GM12878 (cell line): ENCODE measurements at regions not wholly inside any gene's neighbourhood (a gene's known extent, or its start where the extent isn't known, plus 50 kb on each side); places are given as distances from the start of the nearest gene placed in this dataset.

Experiments
- ATAC-seq: fragments of 200-7000 bp; cut with Tn5 transposase; 3 replicates; pipeline ENCODE4 v1.9.1; 2020; ENCODE audit warnings: mild to moderate bottlenecking, moderate library complexity
- BruUV-seq: library from RNA; stranded (reverse); fragments of 400-500 nt; replicated peaks from 2 replicates; lab custom pipeline; 2021; lab: Mats Ljungman, UMichigan
- CTCF ChIA-PET: fragments of 300-600 bp; sonication (Branson Sonifier 250); formaldehyde crosslinking; extraction: SDS; loops from one replicate; lab custom pipeline; 2021; ENCODE audit warnings: inconsistent platforms; lab: Yijun Ruan, JAX
- POLR2A ChIA-PET: fragments of 350-600 bp; formaldehyde crosslinking; extraction: SDS; loops from one replicate; lab custom pipeline; 2021; ENCODE audit warnings: inconsistent platforms; lab: Charles Lee
- RAD21 ChIA-PET: fragments of 300-600 bp; sonication (Branson Sonifier 250); formaldehyde crosslinking; loops from one replicate; lab custom pipeline; 2023; ENCODE audit warnings: antibody characterized with exemption; ENCODE audit not compliant: unreplicated experiment; lab: Charles Lee
- SMC1A ChIA-PET: fragments of 300-600 bp; sonication (Branson Sonifier 250); formaldehyde crosslinking; loops from one replicate; lab custom pipeline; 2023; ENCODE audit not compliant: unreplicated experiment, uncharacterized antibody; lab: Charles Lee
- DNase-seq: peaks from one replicate; pipeline ENCODE4 v3.0.0-alpha.2; 2011; ENCODE audit warnings: low read depth, low spot score
- FAIRE-seq: peaks from 3 replicates; lab custom pipeline; 2011; peaks lifted over from hg19 to GRCh38; lab: Jason Lieb, UNC
- H2AFZ ChIP-seq: 2 replicates; pipeline ENCODE4 v1.6.0; 2011; ENCODE audit warnings: low read depth, low read length, control low read depth; ENCODE audit not compliant: control insufficient read depth
- H3K27ac ChIP-seq: 2 replicates; pipeline ENCODE4 v1.5.1; 2011; ENCODE audit warnings: control low read depth; ENCODE audit not compliant: control insufficient read depth, insufficient read depth
- H3K27me3 ChIP-seq, 2 experiments: replicated peaks in 1 of 2; 2 replicates each; pipeline versions ENCODE4 v1.6.0 to v1.6.1; 2011; ENCODE audit warnings: low read length in 1 of 2; ENCODE audit not compliant: control insufficient read depth in 2 of 2, insufficient read depth in 2 of 2
- H3K36me3 ChIP-seq, 2 experiments: 2 replicates each; pipeline ENCODE4 v1.5.1; 2011; ENCODE audit warnings: low read length in 1 of 2; ENCODE audit not compliant: control insufficient read depth in 2 of 2, insufficient read depth in 2 of 2
- H3K4me1 ChIP-seq: 2 replicates; pipeline ENCODE4 v1.6.1; 2011; ENCODE audit warnings: mild to moderate bottlenecking, low read length, moderate library complexity, mixed read lengths; ENCODE audit not compliant: control insufficient read depth, insufficient read depth
- H3K4me2 ChIP-seq: 2 replicates; pipeline ENCODE4 v1.6.0; 2011; ENCODE audit warnings: control low read depth; ENCODE audit not compliant: control insufficient read depth, insufficient read depth
- H3K4me3 ChIP-seq: fragments of 200-600 bp; sonication (generic); 2 replicates; pipeline ENCODE4 v1.5.1; 2016
- H3K79me2 ChIP-seq: 2 replicates; pipeline ENCODE4 v1.6.0; 2011; ENCODE audit warnings: low read length; ENCODE audit not compliant: control insufficient read depth, insufficient read depth
- H3K9ac ChIP-seq: 2 replicates; pipeline ENCODE4 v1.8.0; 2011; ENCODE audit warnings: low read length, control low read depth, mixed read lengths; ENCODE audit not compliant: control insufficient read depth, insufficient read depth
- H3K9me3 ChIP-seq: replicated peaks from 3 replicates; pipeline ENCODE4 v1.5.1; 2011; ENCODE audit warnings: mild to moderate bottlenecking, low read length; ENCODE audit not compliant: control insufficient read depth, insufficient read depth
- H4K20me1 ChIP-seq: 2 replicates; pipeline ENCODE4 v1.6.0; 2011; ENCODE audit not compliant: control insufficient read depth, insufficient read depth
- CEBPB ChIP-seq, 2 experiments: fragments of 150-350 bp in 1 of 2; IDR thresholded peaks; 2 replicates each; pipeline ENCODE4 v1.6.1; 2012 to 2014; ENCODE audit warnings: low read depth in 2 of 2, low read length in 2 of 2, borderline replicate concordance in 1 of 2, inconsistent platforms in 1 of 2
- CREM ChIP-seq: IDR thresholded peaks from 2 replicates; pipeline ENCODE4 v1.6.1; 2014; ENCODE audit warnings: antibody characterized with exemption, low read depth
- DPF2 ChIP-seq: fragments of 450-650 bp; IDR thresholded peaks from 2 replicates; pipeline ENCODE4 v1.6.1; 2017; ENCODE audit warnings: mild to moderate bottlenecking
- IKZF2 ChIP-seq, 2 experiments: fragments of 450-650 bp; IDR thresholded peaks; 2 replicates each; pipeline ENCODE4 v1.6.1; 2017; ENCODE audit warnings: mild to moderate bottlenecking in 2 of 2, moderate library complexity in 2 of 2
- RCOR1 ChIP-seq: conservative IDR thresholded peaks from 2 replicates; pipeline ENCODE4 v1.6.1; 2012; ENCODE audit warnings: low read depth, low read length, improper control_type of control experiment
- RELB ChIP-seq: fragments of 450-650 bp; IDR thresholded peaks from 2 replicates; pipeline ENCODE4 v1.6.1; 2017; ENCODE audit warnings: low read depth, mild to moderate bottlenecking, moderate library complexity
- TARDBP ChIP-seq: IDR thresholded peaks from 2 replicates; pipeline ENCODE4 v1.6.1; 2016; ENCODE audit warnings: borderline replicate concordance
- ZBTB11 ChIP-seq: fragments of 450-650 bp; formaldehyde crosslinking; IDR thresholded peaks from 2 replicates; pipeline ENCODE4 v1.5.0; 2022; ENCODE audit warnings: mild to moderate bottlenecking, missing genetic modification characterization
- ZNF217 ChIP-seq: fragments of 450-650 bp; IDR thresholded peaks from 2 replicates; pipeline ENCODE4 v1.6.1; 2017; ENCODE audit warnings: antibody characterized with exemption, mild to moderate bottlenecking
- ZNF274 ChIP-seq: IDR thresholded peaks from one replicate; pipeline ENCODE4 v1.8.0; 2011; ENCODE audit not compliant: insufficient read length, insufficient read depth
- WGBS: methylation state at CpG from one replicate; pipeline ENCODE4 v1.1.6; 2016; ENCODE audit warnings: low lambda C conversion rate; ENCODE audit not compliant: insufficient replicate concordance, insufficient coverage; ENCODE audit errors: missing lambda C conversion rate; 5-methylcytosine and 5-hydroxymethylcytosine counted together
- in situ Hi-C: fragments of 300-500 bp; cut with MboI; formaldehyde crosslinking; loops from 9 replicates; pipeline ENCODE4 v1.14.3; 2018; ENCODE audit warnings: mixed read lengths
- intact Hi-C: fragments of 100-400 bp; cut with micrococcal nuclease; formaldehyde crosslinking; loops from one replicate; pipeline ENCODE4 v1.14.2; 2022; ENCODE audit not compliant: unreplicated experiment
- TF ChIP-seq, protein P1 (sequence below): fragments of 450-650 bp; IDR thresholded peaks from 2 replicates; pipeline ENCODE4 v1.6.1; 2017; ENCODE audit warnings: mild to moderate bottlenecking, moderate library complexity
- TF ChIP-seq, protein P2 (sequence below): IDR thresholded peaks from 2 replicates; pipeline ENCODE4 v1.6.1; 2012; ENCODE audit warnings: mild to moderate bottlenecking, low read depth, low read length

DNA sequence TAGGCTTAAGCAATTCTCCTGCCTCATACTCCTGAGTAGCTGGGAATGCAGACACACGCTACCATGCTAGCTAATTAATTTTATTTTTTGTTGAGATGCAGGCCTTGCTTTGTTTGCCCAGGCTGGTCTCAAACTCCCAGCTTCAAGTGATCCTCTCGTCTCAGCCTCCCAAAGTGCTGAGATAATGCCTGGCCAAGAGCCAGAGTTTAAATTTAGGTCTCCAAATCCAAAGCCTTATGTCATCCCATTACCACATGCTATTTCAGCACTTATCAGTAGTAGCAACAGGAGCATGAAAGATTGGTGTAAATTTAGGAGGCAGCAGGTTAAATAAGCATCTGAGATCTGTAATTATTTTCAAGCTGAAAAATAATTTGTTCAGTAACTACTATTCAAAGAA is 326.1 kb upstream of the ANO5 start:
- H3K9me3 ChIP-seq, result no peaks in the 10 kb centered on the region
- no peak overlapping the region for H3K9ac ChIP-seq
- intact Hi-C loops, result no loop called here
- in situ Hi-C loops, result no loop called here
- H3K4me2 ChIP-seq, result no peak overlapping the region
- ATAC-seq (no peak), DNase-seq (no peak), FAIRE-seq (no peak)
- H3K36me3 ChIP-seq, result no peaks in the 10 kb centered on the region
- H2AFZ ChIP-seq, result no peak overlapping the region
- no peaks in the 10 kb centered on the region for H3K79me2 ChIP-seq
- no TSS peak for BruUV-seq
- 0% methylated on average over 2 of the region's 2 CpGs for WGBS
- H3K27me3 ChIP-seq, result no peaks in the 10 kb centered on the region
- H3K4me3 ChIP-seq, result no peak overlapping the region
- no peaks in the 10 kb centered on the region for H3K4me1 ChIP-seq
- ChIA-PET RAD21 (interaction anchor here (0.6 kb wide), 1 partner anchor 100 kb away, joined by 4 read pairs; no protein-coding TSS in a partner anchor), CTCF (interaction anchor here (2.2 kb wide), 1 partner anchor 14 kb away, joined by 8 read pairs; no protein-coding TSS in a partner anchor), SMC1A (no interaction called here), POLR2A (no interaction called here)
- H3K27ac ChIP-seq, result no peak overlapping the region
- no peaks in the 10 kb centered on the region for H4K20me1 ChIP-seq
- TF ChIP-seq ZNF274, result no peak
- TF ChIP-seq DPF2, result no peak
- TF ChIP-seq TARDBP, result no peak
- no peak for TF ChIP-seq RELB
- TF ChIP-seq, protein P1, sequence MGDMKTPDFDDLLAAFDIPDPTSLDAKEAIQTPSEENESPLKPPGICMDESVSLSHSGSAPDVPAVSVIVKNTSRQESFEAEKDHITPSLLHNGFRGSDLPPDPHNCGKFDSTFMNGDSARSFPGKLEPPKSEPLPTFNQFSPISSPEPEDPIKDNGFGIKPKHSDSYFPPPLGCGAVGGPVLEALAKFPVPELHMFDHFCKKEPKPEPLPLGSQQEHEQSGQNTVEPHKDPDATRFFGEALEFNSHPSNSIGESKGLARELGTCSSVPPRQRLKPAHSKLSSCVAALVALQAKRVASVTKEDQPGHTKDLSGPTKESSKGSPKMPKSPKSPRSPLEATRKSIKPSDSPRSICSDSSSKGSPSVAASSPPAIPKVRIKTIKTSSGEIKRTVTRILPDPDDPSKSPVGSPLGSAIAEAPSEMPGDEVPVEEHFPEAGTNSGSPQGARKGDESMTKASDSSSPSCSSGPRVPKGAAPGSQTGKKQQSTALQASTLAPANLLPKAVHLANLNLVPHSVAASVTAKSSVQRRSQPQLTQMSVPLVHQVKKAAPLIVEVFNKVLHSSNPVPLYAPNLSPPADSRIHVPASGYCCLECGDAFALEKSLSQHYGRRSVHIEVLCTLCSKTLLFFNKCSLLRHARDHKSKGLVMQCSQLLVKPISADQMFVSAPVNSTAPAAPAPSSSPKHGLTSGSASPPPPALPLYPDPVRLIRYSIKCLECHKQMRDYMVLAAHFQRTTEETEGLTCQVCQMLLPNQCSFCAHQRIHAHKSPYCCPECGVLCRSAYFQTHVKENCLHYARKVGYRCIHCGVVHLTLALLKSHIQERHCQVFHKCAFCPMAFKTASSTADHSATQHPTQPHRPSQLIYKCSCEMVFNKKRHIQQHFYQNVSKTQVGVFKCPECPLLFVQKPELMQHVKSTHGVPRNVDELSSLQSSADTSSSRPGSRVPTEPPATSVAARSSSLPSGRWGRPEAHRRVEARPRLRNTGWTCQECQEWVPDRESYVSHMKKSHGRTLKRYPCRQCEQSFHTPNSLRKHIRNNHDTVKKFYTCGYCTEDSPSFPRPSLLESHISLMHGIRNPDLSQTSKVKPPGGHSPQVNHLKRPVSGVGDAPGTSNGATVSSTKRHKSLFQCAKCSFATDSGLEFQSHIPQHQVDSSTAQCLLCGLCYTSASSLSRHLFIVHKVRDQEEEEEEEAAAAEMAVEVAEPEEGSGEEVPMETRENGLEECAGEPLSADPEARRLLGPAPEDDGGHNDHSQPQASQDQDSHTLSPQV, result no peak
- no peak for TF ChIP-seq CREM
- TF ChIP-seq, protein P2, sequence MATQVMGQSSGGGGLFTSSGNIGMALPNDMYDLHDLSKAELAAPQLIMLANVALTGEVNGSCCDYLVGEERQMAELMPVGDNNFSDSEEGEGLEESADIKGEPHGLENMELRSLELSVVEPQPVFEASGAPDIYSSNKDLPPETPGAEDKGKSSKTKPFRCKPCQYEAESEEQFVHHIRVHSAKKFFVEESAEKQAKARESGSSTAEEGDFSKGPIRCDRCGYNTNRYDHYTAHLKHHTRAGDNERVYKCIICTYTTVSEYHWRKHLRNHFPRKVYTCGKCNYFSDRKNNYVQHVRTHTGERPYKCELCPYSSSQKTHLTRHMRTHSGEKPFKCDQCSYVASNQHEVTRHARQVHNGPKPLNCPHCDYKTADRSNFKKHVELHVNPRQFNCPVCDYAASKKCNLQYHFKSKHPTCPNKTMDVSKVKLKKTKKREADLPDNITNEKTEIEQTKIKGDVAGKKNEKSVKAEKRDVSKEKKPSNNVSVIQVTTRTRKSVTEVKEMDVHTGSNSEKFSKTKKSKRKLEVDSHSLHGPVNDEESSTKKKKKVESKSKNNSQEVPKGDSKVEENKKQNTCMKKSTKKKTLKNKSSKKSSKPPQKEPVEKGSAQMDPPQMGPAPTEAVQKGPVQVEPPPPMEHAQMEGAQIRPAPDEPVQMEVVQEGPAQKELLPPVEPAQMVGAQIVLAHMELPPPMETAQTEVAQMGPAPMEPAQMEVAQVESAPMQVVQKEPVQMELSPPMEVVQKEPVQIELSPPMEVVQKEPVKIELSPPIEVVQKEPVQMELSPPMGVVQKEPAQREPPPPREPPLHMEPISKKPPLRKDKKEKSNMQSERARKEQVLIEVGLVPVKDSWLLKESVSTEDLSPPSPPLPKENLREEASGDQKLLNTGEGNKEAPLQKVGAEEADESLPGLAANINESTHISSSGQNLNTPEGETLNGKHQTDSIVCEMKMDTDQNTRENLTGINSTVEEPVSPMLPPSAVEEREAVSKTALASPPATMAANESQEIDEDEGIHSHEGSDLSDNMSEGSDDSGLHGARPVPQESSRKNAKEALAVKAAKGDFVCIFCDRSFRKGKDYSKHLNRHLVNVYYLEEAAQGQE, result no peak
- TF ChIP-seq RCOR1, result no peak
- no peak for TF ChIP-seq ZNF217
- TF ChIP-seq IKZF2 (IDR thresholded peaks at IDR 0.05), result no peak
- no peak for TF ChIP-seq CEBPB (IDR thresholded peaks at IDR 0.05; ENCODE audit: borderline replicate concordance in 1 of 2, low read depth in 2 of 2, low read length in 2 of 2)
- TF ChIP-seq ZBTB11 (CRISPR knock-in tag), result no peak
